HCT116 (cell line): ENCODE measurements at regions not wholly inside any gene's neighbourhood (a gene's known extent, or its start where the extent isn't known, plus 50 kb on each side); places are given as distances from the start of the nearest gene placed in this dataset.

Experiments used
- ATAC-seq: fragments of 200-7000 bp; cut with Tn5 transposase; 2 replicates; pipeline ENCODE4 v1.9.1; 2020; ENCODE audit warnings: mild to moderate bottlenecking, moderate library complexity
- BruUV-seq: library from RNA; stranded (reverse); fragments of 400-500 nt; replicated peaks from 2 replicates; lab custom pipeline; 2021; lab: Mats Ljungman, UMichigan
- CTCF ChIA-PET: fragments of 300-600 bp; sonication (Branson Sonifier 250); formaldehyde crosslinking; loops from one replicate; lab custom pipeline; 2021; ENCODE audit warnings: antibody characterized with exemption; lab: Charles Lee
- POLR2A ChIA-PET: fragments of 300-600, 350-600 bp; sonication (Branson Sonifier 250); formaldehyde crosslinking; loops from one replicate; lab custom pipeline; 2021; ENCODE audit warnings: antibody characterized with exemption; lab: Charles Lee
- RAD21 ChIA-PET, 2 experiments: fragments of 300-600 bp; sonication (Branson Sonifier 250); formaldehyde crosslinking; loops; one replicate each; lab custom pipeline; 2023; ENCODE audit warnings: low total read pairs in 2 of 2; ENCODE audit not compliant: uncharacterized antibody in 2 of 2, unreplicated experiment in 2 of 2, low non-redundant PET in 1 of 2; lab: Charles Lee
- DNase-seq: peaks from one replicate; pipeline ENCODE4 v3.0.0-alpha.2; 2010; ENCODE audit warnings: low read depth, low spot score
- H2AFZ ChIP-seq: fragments of 200-600 bp; shearing (Covaris generic), sonication (generic); 2 replicates; pipeline ENCODE4 v1.6.1; 2017; ENCODE audit warnings: low read depth, mixed run types, mixed read lengths, antibody characterized with exemption, low read length; ENCODE audit not compliant: poor library complexity, severe bottlenecking
- H3K27ac ChIP-seq: 2 replicates; pipeline ENCODE4 v1.5.1; 2012; ENCODE audit warnings: low read depth, low read length
- H3K27me3 ChIP-seq: fragments of 200-600 bp; sonication (generic); 2 replicates; pipeline ENCODE4 v1.6.1; 2016; ENCODE audit warnings: mixed run types, low read length, mixed read lengths; ENCODE audit not compliant: insufficient read depth
- H3K36me3 ChIP-seq, 2 experiments: fragments of 200-500 bp in 1 of 2; fragments of 200-600 bp in 1 of 2; sonication (Bioruptor generic) in 1 of 2; sonication (generic) in 1 of 2; 2 replicates each; pipeline versions ENCODE4 v1.5.1 to v1.6.1; 2014 to 2016; ENCODE audit warnings: low read length in 2 of 2, inconsistent platforms in 1 of 2, mixed read lengths in 1 of 2, mixed run types in 1 of 2; ENCODE audit not compliant: insufficient read depth in 2 of 2, control insufficient read depth in 1 of 2
- H3K4me1 ChIP-seq, 2 experiments: fragments of 200-600 bp in 1 of 2; sonication (generic) in 1 of 2; 2 replicates each; pipeline versions ENCODE4 v1.5.1 to v1.6.1; 2012 to 2017; ENCODE audit warnings: low read length in 2 of 2, inconsistent platforms in 1 of 2, mild to moderate bottlenecking in 1 of 2, mixed read lengths in 1 of 2, mixed run types in 1 of 2, moderate library complexity in 1 of 2; ENCODE audit not compliant: insufficient read depth in 2 of 2, control insufficient read depth in 1 of 2
- H3K4me2 ChIP-seq: fragments of 200-600 bp; sonication (generic); 2 replicates; pipeline ENCODE4 v1.6.1; 2017; ENCODE audit warnings: mixed run types, low read length, mixed read lengths
- H3K4me3 ChIP-seq, 2 experiments: fragments of 200-600 bp in 1 of 2; sonication (generic) in 1 of 2; replicated peaks in 1 of 2; 2 replicates each; pipeline ENCODE4 v1.5.1; 2011 to 2016; ENCODE audit warnings: low read length in 2 of 2, control low read depth in 1 of 2, low read depth in 1 of 2, mild to moderate bottlenecking in 1 of 2, mixed read lengths in 1 of 2, mixed run types in 1 of 2
- H3K79me2 ChIP-seq: fragments of 200-600 bp; sonication (generic); 2 replicates; pipeline ENCODE4 v1.6.1; 2017; ENCODE audit warnings: mild to moderate bottlenecking, mixed run types, low read length, moderate library complexity, mixed read lengths; ENCODE audit not compliant: insufficient read depth
- H3K9ac ChIP-seq: fragments of 200-600 bp; sonication (generic); 2 replicates; pipeline ENCODE4 v1.6.1; 2016; ENCODE audit warnings: low read length, mixed read lengths
- H3K9me2 ChIP-seq: fragments of 200-600 bp; sonication (generic), shearing (Covaris generic); 2 replicates; pipeline ENCODE4 v1.6.1; 2017; ENCODE audit warnings: mixed run types, mild to moderate bottlenecking, moderate library complexity; ENCODE audit not compliant: insufficient read depth
- H3K9me3 ChIP-seq, 2 experiments: fragments of 200-500 bp in 1 of 2; fragments of 200-600 bp in 1 of 2; sonication (Bioruptor generic) in 1 of 2; sonication (generic) in 1 of 2; 2 replicates each; pipeline ENCODE4 v1.6.1; 2014 to 2017; ENCODE audit warnings: low read length in 2 of 2, mixed read lengths in 2 of 2, inconsistent platforms in 1 of 2, low read depth in 1 of 2, mild to moderate bottlenecking in 1 of 2, mixed run types in 1 of 2, moderate library complexity in 1 of 2; ENCODE audit not compliant: control insufficient read depth in 1 of 2, insufficient read depth in 1 of 2
- H4K20me1 ChIP-seq: fragments of 200-600 bp; sonication (generic), shearing (Covaris generic); 2 replicates; pipeline ENCODE4 v1.6.1; 2017; ENCODE audit warnings: mixed run types, mild to moderate bottlenecking, moderate library complexity; ENCODE audit not compliant: insufficient read depth
- CBX3 ChIP-seq: IDR thresholded peaks from 2 replicates; pipeline ENCODE4 v1.6.1; 2012; ENCODE audit warnings: low read depth
- CEBPB ChIP-seq: IDR thresholded peaks from 2 replicates; pipeline ENCODE4 v1.6.1; 2012; ENCODE audit warnings: low read depth
- CTCF ChIP-seq, 3 experiments: fragments of 200-600 bp in 1 of 3; sonication (generic) in 1 of 3; IDR thresholded peaks in 2 of 3; conservative IDR thresholded peaks in 1 of 3; 2 replicates each; pipeline ENCODE4 v1.5.1; 2012 to 2017; ENCODE audit warnings: low read depth in 2 of 3, low read length in 2 of 3, antibody characterized with exemption in 1 of 3, borderline replicate concordance in 1 of 3, control low read depth in 1 of 3, mild to moderate bottlenecking in 1 of 3, mixed read lengths in 1 of 3, mixed run types in 1 of 3, moderate library complexity in 1 of 3; ENCODE audit not compliant: insufficient read depth in 1 of 3
- EZH2 ChIP-seq: fragments of 200-600 bp; sonication (generic); IDR thresholded peaks from 2 replicates; pipeline ENCODE4 v1.6.1; 2017; ENCODE audit warnings: antibody characterized with exemption, mixed run types
- FOSL1 ChIP-seq: IDR thresholded peaks from 2 replicates; pipeline ENCODE4 v1.6.1; 2012; ENCODE audit warnings: low read depth
- JUND ChIP-seq: IDR thresholded peaks from 2 replicates; pipeline ENCODE4 v1.6.1; 2012
- TCF7L2 ChIP-seq: IDR thresholded peaks from 2 replicates; pipeline ENCODE4 v1.7.0; 2011; ENCODE audit warnings: borderline replicate concordance, inconsistent platforms; ENCODE audit not compliant: insufficient read depth, insufficient read length; ENCODE audit errors: extremely low read depth
- ZBTB33 ChIP-seq: IDR thresholded peaks from 2 replicates; pipeline ENCODE4 v1.6.1; 2011; ENCODE audit warnings: mild to moderate bottlenecking, low read length, moderate library complexity; ENCODE audit not compliant: insufficient replicate concordance; ENCODE audit errors: extremely low read depth
- ZFX ChIP-seq: fragments of 450-650 bp; IDR thresholded peaks from 2 replicates; pipeline ENCODE4 v1.6.1; 2017
- ZNF274 ChIP-seq: fragments of 200-500 bp; sonication (Bioruptor generic); IDR thresholded peaks from 2 replicates; pipeline ENCODE4 v1.6.1; 2014; ENCODE audit warnings: mild to moderate bottlenecking, low read depth, low read length, inconsistent platforms
- intact Hi-C: fragments of 100-400 bp; cut with micrococcal nuclease; formaldehyde crosslinking; loops from 2 replicates; pipeline ENCODE4 v1.10.0; 2022
- TF ChIP-seq, protein P1 (sequence below): IDR thresholded peaks from 2 replicates; pipeline ENCODE4 v1.6.1; 2012

GRCh38 chr5:57316798-57317327 is 143.0 kb downstream of the GPBP1 start:
- Histone ChIP-seq H3K9me3 (no peaks in the 10 kb centered on the region), H3K9me2 (no peaks in the 10 kb centered on the region), H4K20me1 (no peaks in the 10 kb centered on the region), H3K27me3 (no peaks in the 10 kb centered on the region), H3K27ac (no peak overlapping the region), H3K4me1 (peaks cover 10 to 14% of the 10 kb centered on the region in 2 experiments; a peak in 3 of 4 replicates), H3K79me2 (no peaks in the 10 kb centered on the region), H3K4me3 (no peak overlapping the region), H3K4me2 (peak overlapping the region; percentile 46)
- ChIA-PET CTCF (interaction anchor here (1.5 kb wide), 1 partner anchor 22 kb away, joined by 4 read pairs; no protein-coding TSS in a partner anchor), RAD21 (no interaction called here), POLR2A (no interaction called here)
- intact Hi-C loops = no loop called here
- DNase-seq = no peak
- TF ChIP-seq CBX3 (0 out of 2 replicates have a peak, but pooled peaks have one; percentile 56), FOSL1 (peak; percentile 67), ZBTB33 (no peak), CEBPB (peak; percentile 32; the same call in 1 of the 2 replicates), JUND (peak; percentile 75)
- TF ChIP-seq, protein P1, sequence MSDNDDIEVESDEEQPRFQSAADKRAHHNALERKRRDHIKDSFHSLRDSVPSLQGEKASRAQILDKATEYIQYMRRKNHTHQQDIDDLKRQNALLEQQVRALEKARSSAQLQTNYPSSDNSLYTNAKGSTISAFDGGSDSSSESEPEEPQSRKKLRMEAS = peak; percentile 40; the same call in 1 of the 2 replicates
- TF ChIP-seq, all 23 proteins: peak for 5
- no TSS peak for BruUV-seq
- Histone ChIP-seq H3K36me3 (no peaks in the 10 kb centered on the region), H3K9ac (no peak overlapping the region), H2AFZ (no peak overlapping the region)
- peak; percentile 99 for ATAC-seq

GRCh38 chr5:57315941-57316340 is 142.1 kb downstream of the GPBP1 start:
- Histone ChIP-seq H4K20me1 (no peaks in the 10 kb centered on the region), H3K36me3 (no peaks in the 10 kb centered on the region), H3K4me2 (no peak overlapping the region), H3K27ac (no peak overlapping the region), H3K9me2 (no peaks in the 10 kb centered on the region), H2AFZ (no peak overlapping the region), H3K79me2 (no peaks in the 10 kb centered on the region), H3K9me3 (no peaks in the 10 kb centered on the region), H3K4me3 (no peak overlapping the region), H3K9ac (no peak overlapping the region), H3K27me3 (no peaks in the 10 kb centered on the region), H3K4me1 (peaks cover 10 to 14% of the 10 kb centered on the region in 2 experiments; a peak in 3 of 4 replicates)
- no peak for DNase-seq
- ChIA-PET CTCF (no interaction called here), RAD21 (no interaction called here), POLR2A (no interaction called here)
- BruUV-seq = no TSS peak
- TF ChIP-seq TCF7L2 = no peak
- TF ChIP-seq ZFX = no peak
- TF ChIP-seq CBX3 = no peak
- no peak for TF ChIP-seq CTCF (IDR thresholded peaks at IDR 0.05 in 2 of 3, conservative IDR thresholded peaks at IDR 0.05 in 1 of 3; ENCODE audit: borderline replicate concordance in 1 of 3, insufficient read depth in 1 of 3, low read depth in 2 of 3, low read length in 2 of 3)
- TF ChIP-seq EZH2 = no peak
- no peak for TF ChIP-seq ZNF274
- TF ChIP-seq ZBTB33 = no peak
- intact Hi-C loops = no loop called here
- ATAC-seq = no peak
